Vagina (tissue), 2 donors: ENCODE measurements at regions not wholly inside any gene's neighbourhood (a gene's known extent, or its start where the extent isn't known, plus 50 kb on each side); places are given as distances from the start of the nearest gene placed in this dataset.

ENCODE experiments used
- DNase-seq, 2 donors: peaks; one replicate each; pipeline ENCODE4 v3.0.0-alpha.2; 2017; ENCODE audit errors: extremely low spot score in 2 of 2
- H3K27ac ChIP-seq: fragments of 200-600 bp; sonication (generic); one replicate; pipeline ENCODE4 v1.5.1; 2019
- H3K27me3 ChIP-seq: fragments of 200-600 bp; sonication (generic); one replicate; pipeline ENCODE4 v1.5.1; 2019
- H3K36me3 ChIP-seq, 2 donors: fragments of 200-600 bp; sonication (generic); one replicate each; pipeline ENCODE4 v1.5.1; 2017 to 2019
- H3K4me1 ChIP-seq: fragments of 200-600 bp; sonication (generic); one replicate; pipeline ENCODE4 v1.5.1; 2019
- H3K4me3 ChIP-seq, 2 donors: fragments of 200-600 bp; sonication (generic); 1 replicate in 1 of 2; 2 replicates in 1 of 2; pipeline ENCODE4 v1.5.1; 2016 to 2019
- H3K9me3 ChIP-seq: fragments of 200-600 bp; sonication (generic); one replicate; pipeline ENCODE4 v1.5.1; 2019
- CTCF ChIP-seq, 3 experiments: fragments of 450-650 bp in 2 of 3; fragments of 200-600 bp in 1 of 3; sonication (generic) in 1 of 3; IDR thresholded peaks; one replicate each; pipeline ENCODE4 v1.5.1; 2017 to 2019; ENCODE audit warnings: antibody characterized with exemption in 3 of 3, mild to moderate bottlenecking in 2 of 3, moderate library complexity in 2 of 3
- POLR2A ChIP-seq, 2 donors: fragments of 450-650 bp; IDR thresholded peaks; one replicate each; pipeline ENCODE4 v1.6.1; 2017; ENCODE audit warnings: antibody characterized with exemption in 2 of 2, mild to moderate bottlenecking in 2 of 2, moderate library complexity in 2 of 2
- POLR2AphosphoS5 ChIP-seq, 2 donors: sonication (generic); formaldehyde crosslinking; IDR thresholded peaks; one replicate each; pipeline ENCODE4 v1.9.0; 2017; ENCODE audit warnings: antibody characterized with exemption in 2 of 2, mild to moderate bottlenecking in 2 of 2, low read depth in 1 of 2; ENCODE audit not compliant: insufficient read depth in 1 of 2
- intact Hi-C: fragments of 100-400 bp; cut with DNase I; formaldehyde crosslinking; loops from one replicate; pipeline ENCODE4 v1.15.1; 2023

- Histone ChIP-seq H3K27ac (no peak overlapping the region), H3K36me3 (no peaks in the 10 kb centered on the region), H3K9me3 (no peaks in the 10 kb centered on the region), H3K27me3 (no peaks in the 10 kb centered on the region), H3K4me3 (no peak overlapping the region), H3K4me1 (no peaks in the 10 kb centered on the region)
- no peak for TF ChIP-seq CTCF (IDR thresholded peaks at IDR 0.05)
- no peak for TF ChIP-seq POLR2A (IDR thresholded peaks at IDR 0.05)
- no peak for TF ChIP-seq POLR2AphosphoS5 (IDR thresholded peaks at IDR 0.05; ENCODE audit: insufficient read depth in 1 of 2, low read depth in 1 of 2)
- no peak for DNase-seq
- intact Hi-C loops = no loop called here
Measured at GRCh38 chr10:111344804-111345203, 268.0 kb downstream of the ADRA2A start.

- intact Hi-C loops = no loop called here
- Histone ChIP-seq H3K4me3 (no peak overlapping the region), H3K4me1 (no peaks in the 10 kb centered on the region), H3K27me3 (no peaks in the 10 kb centered on the region), H3K27ac (no peak overlapping the region), H3K36me3 (no peaks in the 10 kb centered on the region), H3K9me3 (no peaks in the 10 kb centered on the region)
- DNase-seq = no peak
- no peak for TF ChIP-seq CTCF (IDR thresholded peaks at IDR 0.05)
Measured at GRCh38 chr10:111347386-111348013, 270.7 kb downstream of the ADRA2A start.

GRCh38 chr10:111348076-111348475 is 271.2 kb downstream of the ADRA2A start:
- H3K4me1 ChIP-seq = no peaks in the 10 kb centered on the region
- no peaks in the 10 kb centered on the region for H3K36me3 ChIP-seq
- H3K27me3 ChIP-seq = no peaks in the 10 kb centered on the region
- H3K27ac ChIP-seq = no peak overlapping the region
- intact Hi-C loops = no loop called here
- DNase-seq = no peak
- no peak for TF ChIP-seq POLR2A (IDR thresholded peaks at IDR 0.05)
- no peak for TF ChIP-seq CTCF (IDR thresholded peaks at IDR 0.05)
- TF ChIP-seq POLR2AphosphoS5 (IDR thresholded peaks at IDR 0.05; ENCODE audit: insufficient read depth in 1 of 2, low read depth in 1 of 2) = no peak
- no peaks in the 10 kb centered on the region for H3K9me3 ChIP-seq
- no peak overlapping the region for H3K4me3 ChIP-seq

- no peak for DNase-seq
- Histone ChIP-seq H3K4me1 (no peaks in the 10 kb centered on the region), H3K4me3 (no peak overlapping the region), H3K27me3 (no peaks in the 10 kb centered on the region), H3K27ac (no peak overlapping the region), H3K36me3 (no peaks in the 10 kb centered on the region), H3K9me3 (no peaks in the 10 kb centered on the region)
- no peak for TF ChIP-seq POLR2A (IDR thresholded peaks at IDR 0.05)
- no peak for TF ChIP-seq CTCF (IDR thresholded peaks at IDR 0.05)
- intact Hi-C loops = no loop called here
Measured at GRCh38 chr10:111354859-111355258, 278.0 kb downstream of the ADRA2A start.

- Histone ChIP-seq H3K27ac (no peak overlapping the region), H3K36me3 (no peaks in the 10 kb centered on the region), H3K9me3 (no peaks in the 10 kb centered on the region), H3K4me1 (no peaks in the 10 kb centered on the region), H3K27me3 (no peaks in the 10 kb centered on the region), H3K4me3 (no peak overlapping the region)
- intact Hi-C loops = no loop called here
- no peak for DNase-seq
- TF ChIP-seq CTCF (IDR thresholded peaks at IDR 0.05) (no peak), POLR2A (IDR thresholded peaks at IDR 0.05) (no peak), POLR2AphosphoS5 (IDR thresholded peaks at IDR 0.05; ENCODE audit: insufficient read depth in 1 of 2, low read depth in 1 of 2) (no peak)
Measured at GRCh38 chr10:111356571-111356970, 279.7 kb downstream of the ADRA2A start.
